ENCODE measurements at regions not wholly inside any gene's neighbourhood (a gene's known extent, or its start where the extent isn't known, plus 50 kb on each side); places are given as distances from the start of the nearest gene placed in this dataset.
A peak's percentile ranks its signal among the peaks of the same experiment; 100 is the strongest.

DNA sequence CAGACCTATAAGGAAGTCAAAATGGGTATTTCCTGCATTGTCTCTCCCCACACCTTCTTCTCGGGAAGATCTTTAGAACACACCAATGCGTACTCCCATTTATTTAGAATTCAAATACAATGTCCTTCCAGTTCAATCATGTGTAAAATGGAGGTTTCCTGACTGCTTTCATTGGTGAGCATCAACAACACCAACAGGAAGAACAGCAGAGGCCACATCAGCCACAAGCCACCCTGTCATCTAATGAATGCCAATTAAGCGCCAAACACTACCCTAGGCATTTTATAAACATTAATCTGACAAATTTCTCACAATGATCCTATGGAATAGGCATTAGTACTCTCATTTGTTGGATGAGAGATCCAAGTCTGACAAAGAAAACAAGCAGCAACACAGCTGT, 68.4 kb upstream of the SMLR1 start:
- H3K4me3 ChIP-seq (ENCODE audit: low read depth, low read length) = no peak overlapping the region
- no peak for TF ChIP-seq CTCF (IDR thresholded peaks at IDR 0.05; ENCODE audit: insufficient read depth, low read depth, low read length)
- no peak for DNase-seq (ENCODE audit: low read depth)

- no peak overlapping the region for H3K4me3 ChIP-seq (ENCODE audit: low read depth, low read length)
- TF ChIP-seq CTCF (IDR thresholded peaks at IDR 0.05; ENCODE audit: insufficient read depth, low read depth, low read length) = peak; percentile 94
- DNase-seq (ENCODE audit: low read depth) = peak; percentile 69
These were observed 67.2 kb upstream of the SMLR1 start for GRCh38 chr6:130760006-130760405.

- peak; percentile 44 for DNase-seq (ENCODE audit: low read depth)
- no peak overlapping the region for H3K4me3 ChIP-seq (ENCODE audit: low read depth, low read length)
- TF ChIP-seq CTCF (IDR thresholded peaks at IDR 0.05; ENCODE audit: insufficient read depth, low read depth, low read length) = no peak
These were observed 65.9 kb upstream of the SMLR1 start for GRCh38 chr6:130761286-130761685.

DNA sequence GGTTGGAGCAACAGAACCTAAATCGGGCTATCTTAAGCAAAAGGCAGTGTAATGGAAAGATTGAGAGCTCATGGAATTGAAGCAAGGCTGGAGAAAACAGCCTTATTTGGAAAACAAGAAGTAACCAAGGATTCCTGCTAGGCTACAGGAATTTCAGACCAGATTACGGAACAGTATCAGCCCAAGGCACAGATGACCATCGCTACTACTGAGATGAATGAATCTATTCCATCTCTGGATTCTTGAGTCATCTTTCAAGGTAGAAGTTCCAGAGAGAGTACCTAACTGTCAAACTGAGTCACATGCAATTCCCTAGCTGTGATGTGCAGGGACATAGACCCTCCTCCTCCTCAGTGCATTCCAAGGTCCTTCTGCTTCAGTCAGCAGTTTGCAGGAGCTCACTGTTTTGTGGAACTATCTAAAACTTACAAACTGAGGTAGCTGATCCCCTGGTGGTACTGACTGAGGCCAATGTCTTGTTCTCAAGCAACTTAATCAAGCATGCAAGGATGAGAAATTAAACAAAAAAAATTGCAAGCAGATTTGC, 62.0 kb upstream of the SMLR1 start:
- H3K4me3 ChIP-seq (ENCODE audit: low read depth, low read length) = no peak overlapping the region
- TF ChIP-seq CTCF (IDR thresholded peaks at IDR 0.05; ENCODE audit: insufficient read depth, low read depth, low read length) = no peak
- DNase-seq (ENCODE audit: low read depth) = no peak

DNA sequence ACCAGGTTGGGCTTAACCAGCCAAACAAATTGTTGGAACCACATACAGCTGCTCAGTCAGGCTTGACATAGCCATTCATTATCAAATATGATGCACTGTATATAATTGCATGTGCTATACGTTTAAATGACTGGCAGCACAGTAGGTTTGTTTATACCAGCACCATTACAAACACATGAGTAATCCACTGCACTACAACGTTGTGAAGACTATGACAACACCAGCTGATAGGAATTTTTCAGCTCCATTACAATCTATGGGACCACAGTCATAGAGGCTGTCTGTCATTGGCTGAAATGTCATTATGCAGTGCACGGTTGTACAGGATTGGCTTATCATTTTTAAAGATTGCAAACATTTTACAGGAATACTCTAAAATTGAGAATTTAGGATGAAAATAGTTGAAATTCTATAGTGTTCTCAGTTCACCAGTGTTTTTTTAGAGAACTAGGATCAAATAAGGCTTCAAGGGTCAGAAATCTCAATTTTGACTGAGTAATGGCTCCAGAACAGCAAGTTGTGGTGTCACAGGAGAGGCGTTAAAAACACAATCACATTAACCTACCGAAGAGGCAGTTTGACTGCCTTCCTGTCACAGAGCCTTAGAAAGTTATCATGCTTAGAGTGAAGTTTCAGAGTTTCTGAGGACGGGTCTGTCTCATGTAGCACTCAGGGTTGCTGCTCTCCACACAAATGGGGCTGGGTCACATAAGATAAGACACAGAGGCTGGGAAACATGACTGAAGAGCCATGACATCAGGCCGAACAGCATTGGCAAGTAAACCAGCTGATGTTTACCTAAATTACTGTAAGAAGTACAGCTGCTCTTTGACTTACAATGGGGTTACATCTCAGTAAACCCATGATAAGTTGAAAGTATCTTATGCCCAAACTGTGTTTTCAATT, 60.7 kb upstream of the SMLR1 start:
- no peak for TF ChIP-seq CTCF (IDR thresholded peaks at IDR 0.05; ENCODE audit: insufficient read depth, low read depth, low read length)
- H3K4me3 ChIP-seq (ENCODE audit: low read depth, low read length) = no peak overlapping the region
- no peak for DNase-seq (ENCODE audit: low read depth)

DNA sequence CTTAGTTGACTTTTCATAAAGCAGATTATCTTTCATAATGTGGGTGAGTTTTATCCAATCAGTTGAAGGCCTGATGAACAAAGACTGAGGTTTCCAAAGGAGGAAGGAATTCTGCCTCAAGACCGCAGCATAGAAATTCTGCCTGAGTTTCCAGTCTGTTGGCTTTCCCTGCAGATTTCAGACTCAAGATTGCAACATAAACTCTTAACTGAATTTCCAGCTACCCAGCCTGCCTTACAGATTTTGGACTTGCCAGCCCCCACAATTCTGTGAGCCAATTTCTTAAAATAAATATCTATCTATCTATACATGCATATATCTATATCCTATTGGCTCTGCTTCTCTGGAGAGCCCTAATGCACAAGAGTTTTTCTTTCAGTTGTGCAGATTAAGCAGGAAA, 57.3 kb upstream of the SMLR1 start:
- H3K4me3 ChIP-seq (ENCODE audit: low read depth, low read length) = no peak overlapping the region
- no peak for DNase-seq (ENCODE audit: low read depth)
- no peak for TF ChIP-seq CTCF (IDR thresholded peaks at IDR 0.05; ENCODE audit: insufficient read depth, low read depth, low read length)
